SK-N-SH treated with all-trans-retinoic acid at 6 μM for 48 hours (cell line): ENCODE measurements at regions not wholly inside any gene's neighbourhood (a gene's known extent, or its start where the extent isn't known, plus 50 kb on each side); places are given as distances from the start of the nearest gene placed in this dataset.

Experiments
- ATAC-seq: fragments of 200-7000 bp; cut with Tn5 transposase; 3 replicates; pipeline ENCODE4 v1.9.1; 2020; ENCODE audit warnings: mild to moderate bottlenecking, moderate library complexity
- ARNTL ChIP-seq: fragments of 450-650 bp; formaldehyde crosslinking; IDR thresholded peaks from 2 replicates; pipeline ENCODE4 v1.5.0; 2020; ENCODE audit warnings: low read depth, mild to moderate bottlenecking, moderate library complexity, borderline replicate concordance
- BACH2 ChIP-seq: fragments of 250-450 bp; sonication (Bioruptor Pico); IDR thresholded peaks from 2 replicates; pipeline ENCODE4 v1.9.0; 2021; ENCODE audit warnings: mild to moderate bottlenecking, borderline replicate concordance
- CSDC2 ChIP-seq: fragments of 250-450 bp; sonication (Bioruptor Pico); IDR thresholded peaks from 2 replicates; pipeline ENCODE4 v1.5.0; 2020; ENCODE audit warnings: mild to moderate bottlenecking, moderate library complexity
- CSRNP3 ChIP-seq: fragments of 250-450 bp; sonication (Bioruptor Pico); IDR thresholded peaks from 2 replicates; pipeline ENCODE4 v1.5.1; 2021; ENCODE audit warnings: mild to moderate bottlenecking, moderate library complexity
- ESRRG ChIP-seq: fragments of 250-450 bp; sonication (Bioruptor Pico); IDR thresholded peaks from 2 replicates; pipeline ENCODE4 v1.6.1; 2021; ENCODE audit warnings: mild to moderate bottlenecking
- GLIS3 ChIP-seq: fragments of 250-450 bp; sonication (Bioruptor Pico); IDR thresholded peaks from 2 replicates; pipeline ENCODE4 v1.5.0; 2020; ENCODE audit warnings: mild to moderate bottlenecking, moderate library complexity
- ISL1 ChIP-seq: fragments of 250-450 bp; sonication (Bioruptor Pico); IDR thresholded peaks from 2 replicates; pipeline ENCODE4 v2.1.2; 2022; ENCODE audit warnings: mild to moderate bottlenecking, moderate library complexity
- OSR1 ChIP-seq: fragments of 250-450 bp; sonication (Bioruptor Pico); IDR thresholded peaks from 2 replicates; pipeline ENCODE4 v1.8.0; 2022; ENCODE audit warnings: moderate library complexity, mild to moderate bottlenecking, inconsistent platforms
- PATZ1 ChIP-seq: fragments of 250-450 bp; sonication (Bioruptor Pico); IDR thresholded peaks from 2 replicates; pipeline ENCODE4 v1.8.0; 2020; ENCODE audit warnings: mild to moderate bottlenecking, moderate library complexity, borderline replicate concordance
- POU6F1 ChIP-seq: fragments of 250-450 bp; sonication (Bioruptor Pico); IDR thresholded peaks from 2 replicates; pipeline ENCODE4 v1.8.0; 2021; ENCODE audit warnings: low read depth, mild to moderate bottlenecking, moderate library complexity, borderline replicate concordance
- PPARA ChIP-seq: fragments of 250-450 bp; sonication (Bioruptor Pico); IDR thresholded peaks from 2 replicates; pipeline ENCODE4 v1.5.0; 2020; ENCODE audit warnings: mild to moderate bottlenecking, borderline replicate concordance
- RARB ChIP-seq: fragments of 250-450 bp; sonication (Bioruptor Pico); IDR thresholded peaks from 2 replicates; pipeline ENCODE4 v1.8.0; 2021; ENCODE audit warnings: mild to moderate bottlenecking, moderate library complexity
- SNAI2 ChIP-seq: fragments of 250-450 bp; sonication (Bioruptor Pico); IDR thresholded peaks from 2 replicates; pipeline ENCODE4 v1.5.0; 2020; ENCODE audit warnings: mild to moderate bottlenecking, moderate library complexity
- TCF4 ChIP-seq: fragments of 250-450 bp; sonication (Bioruptor Pico); IDR thresholded peaks from 2 replicates; pipeline ENCODE4 v1.8.0; 2021; ENCODE audit warnings: mild to moderate bottlenecking, moderate library complexity, borderline replicate concordance
- TOX ChIP-seq: fragments of 250-450 bp; sonication (Bioruptor Pico); IDR thresholded peaks from 2 replicates; pipeline ENCODE4 v1.8.0; 2021; ENCODE audit warnings: mild to moderate bottlenecking, moderate library complexity, borderline replicate concordance
- ZC3H10 ChIP-seq: fragments of 250-450 bp; sonication (Bioruptor Pico); IDR thresholded peaks from 2 replicates; pipeline ENCODE4 v1.5.1; 2021; ENCODE audit warnings: mild to moderate bottlenecking, moderate library complexity
- ZFP3 ChIP-seq: fragments of 250-450 bp; sonication (Bioruptor Pico); IDR thresholded peaks from 2 replicates; pipeline ENCODE4 v1.5.0; 2020; ENCODE audit warnings: mild to moderate bottlenecking, moderate library complexity
- ZNF565 ChIP-seq: fragments of 450-650 bp; formaldehyde crosslinking; conservative IDR thresholded peaks from 2 replicates; pipeline ENCODE4 v1.5.0; 2020; ENCODE audit warnings: low read depth, mild to moderate bottlenecking, moderate library complexity
- ZNF70 ChIP-seq: fragments of 450-650 bp; formaldehyde crosslinking; IDR thresholded peaks from 2 replicates; pipeline ENCODE4 v1.5.0; 2020; ENCODE audit warnings: mild to moderate bottlenecking, moderate library complexity
- ZNF8 ChIP-seq: fragments of 450-650 bp; formaldehyde crosslinking; IDR thresholded peaks from 2 replicates; pipeline ENCODE4 v1.5.0; 2020; ENCODE audit warnings: mild to moderate bottlenecking, moderate library complexity
- TF ChIP-seq, protein P1 (sequence below): fragments of 250-450 bp; sonication (Bioruptor Pico); IDR thresholded peaks from 2 replicates; pipeline ENCODE4 v1.5.0; 2020; ENCODE audit warnings: mild to moderate bottlenecking, moderate library complexity
- TF ChIP-seq, protein P2 (sequence below): fragments of 250-450 bp; sonication (Bioruptor Pico); IDR thresholded peaks from 2 replicates; pipeline ENCODE4 v1.5.1; 2020; ENCODE audit warnings: low read depth, mild to moderate bottlenecking, moderate library complexity

- TF ChIP-seq, protein P1, sequence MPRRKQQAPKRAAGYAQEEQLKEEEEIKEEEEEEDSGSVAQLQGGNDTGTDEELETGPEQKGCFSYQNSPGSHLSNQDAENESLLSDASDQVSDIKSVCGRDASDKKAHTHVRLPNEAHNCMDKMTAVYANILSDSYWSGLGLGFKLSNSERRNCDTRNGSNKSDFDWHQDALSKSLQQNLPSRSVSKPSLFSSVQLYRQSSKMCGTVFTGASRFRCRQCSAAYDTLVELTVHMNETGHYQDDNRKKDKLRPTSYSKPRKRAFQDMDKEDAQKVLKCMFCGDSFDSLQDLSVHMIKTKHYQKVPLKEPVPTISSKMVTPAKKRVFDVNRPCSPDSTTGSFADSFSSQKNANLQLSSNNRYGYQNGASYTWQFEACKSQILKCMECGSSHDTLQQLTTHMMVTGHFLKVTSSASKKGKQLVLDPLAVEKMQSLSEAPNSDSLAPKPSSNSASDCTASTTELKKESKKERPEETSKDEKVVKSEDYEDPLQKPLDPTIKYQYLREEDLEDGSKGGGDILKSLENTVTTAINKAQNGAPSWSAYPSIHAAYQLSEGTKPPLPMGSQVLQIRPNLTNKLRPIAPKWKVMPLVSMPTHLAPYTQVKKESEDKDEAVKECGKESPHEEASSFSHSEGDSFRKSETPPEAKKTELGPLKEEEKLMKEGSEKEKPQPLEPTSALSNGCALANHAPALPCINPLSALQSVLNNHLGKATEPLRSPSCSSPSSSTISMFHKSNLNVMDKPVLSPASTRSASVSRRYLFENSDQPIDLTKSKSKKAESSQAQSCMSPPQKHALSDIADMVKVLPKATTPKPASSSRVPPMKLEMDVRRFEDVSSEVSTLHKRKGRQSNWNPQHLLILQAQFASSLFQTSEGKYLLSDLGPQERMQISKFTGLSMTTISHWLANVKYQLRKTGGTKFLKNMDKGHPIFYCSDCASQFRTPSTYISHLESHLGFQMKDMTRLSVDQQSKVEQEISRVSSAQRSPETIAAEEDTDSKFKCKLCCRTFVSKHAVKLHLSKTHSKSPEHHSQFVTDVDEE (CRISPR knock-in tag), result no peak
- TF ChIP-seq, protein P2, sequence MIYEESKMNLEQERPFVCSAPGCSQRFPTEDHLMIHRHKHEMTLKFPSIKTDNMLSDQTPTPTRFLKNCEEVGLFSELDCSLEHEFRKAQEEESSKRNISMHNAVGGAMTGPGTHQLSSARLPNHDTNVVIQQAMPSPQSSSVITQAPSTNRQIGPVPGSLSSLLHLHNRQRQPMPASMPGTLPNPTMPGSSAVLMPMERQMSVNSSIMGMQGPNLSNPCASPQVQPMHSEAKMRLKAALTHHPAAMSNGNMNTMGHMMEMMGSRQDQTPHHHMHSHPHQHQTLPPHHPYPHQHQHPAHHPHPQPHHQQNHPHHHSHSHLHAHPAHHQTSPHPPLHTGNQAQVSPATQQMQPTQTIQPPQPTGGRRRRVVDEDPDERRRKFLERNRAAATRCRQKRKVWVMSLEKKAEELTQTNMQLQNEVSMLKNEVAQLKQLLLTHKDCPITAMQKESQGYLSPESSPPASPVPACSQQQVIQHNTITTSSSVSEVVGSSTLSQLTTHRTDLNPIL (CRISPR knock-in tag), result no peak
- TF ChIP-seq ZNF8, result no peak
- no peak for TF ChIP-seq RARB (CRISPR knock-in tag)
- no peak for TF ChIP-seq OSR1 (CRISPR knock-in tag)
- TF ChIP-seq CSRNP3 (CRISPR knock-in tag), result no peak
- no peak for TF ChIP-seq ZNF70
- TF ChIP-seq ZNF565, result no peak
- no peak for TF ChIP-seq SNAI2 (CRISPR knock-in tag)
- no peak for TF ChIP-seq GLIS3 (CRISPR knock-in tag)
- no peak for TF ChIP-seq TCF4 (CRISPR knock-in tag)
- TF ChIP-seq ZC3H10, result no peak
- no peak for TF ChIP-seq ZFP3 (CRISPR knock-in tag)
- TF ChIP-seq TOX (CRISPR knock-in tag), result no peak
- TF ChIP-seq PATZ1 (CRISPR knock-in tag), result no peak
- TF ChIP-seq ESRRG (CRISPR knock-in tag), result no peak
- no peak for TF ChIP-seq ISL1 (CRISPR knock-in tag)
- TF ChIP-seq BACH2 (CRISPR knock-in tag), result no peak
- no peak for TF ChIP-seq ARNTL (CRISPR knock-in tag)
- ATAC-seq, result no peak
Measured at GRCh38 chr3:40663280-40663679, 138.5 kb downstream of the ZNF621 start.

GRCh38 chr3:40669176-40669575, 144.4 kb downstream of the ZNF621 start:
- no peak for ATAC-seq
- no peak for TF ChIP-seq TOX (CRISPR knock-in tag)
- no peak for TF ChIP-seq SNAI2 (CRISPR knock-in tag)
- TF ChIP-seq, protein P1 (CRISPR knock-in tag), result no peak
- TF ChIP-seq ISL1 (CRISPR knock-in tag), result no peak
- TF ChIP-seq CSRNP3 (CRISPR knock-in tag), result no peak
- TF ChIP-seq ZNF8, result no peak
- TF ChIP-seq POU6F1, result no peak
- TF ChIP-seq ZNF565, result no peak
- no peak for TF ChIP-seq BACH2 (CRISPR knock-in tag)
- TF ChIP-seq RARB (CRISPR knock-in tag), result no peak
- no peak for TF ChIP-seq PATZ1 (CRISPR knock-in tag)
- TF ChIP-seq, protein P2 (CRISPR knock-in tag), result no peak
- no peak for TF ChIP-seq ESRRG (CRISPR knock-in tag)
- TF ChIP-seq PPARA (CRISPR knock-in tag), result no peak
- no peak for TF ChIP-seq ZC3H10
- TF ChIP-seq ZFP3 (CRISPR knock-in tag), result no peak
- TF ChIP-seq CSDC2, result no peak
